Keratinocyte (primary cell): ENCODE measurements at regions not wholly inside any gene's neighbourhood (a gene's known extent, or its start where the extent isn't known, plus 50 kb on each side); places are given as distances from the start of the nearest gene placed in this dataset.

ENCODE experiments used
- DNase-seq: peaks from one replicate; pipeline ENCODE4 v3.0.0-alpha.2; 2011; ENCODE audit warnings: low read depth, missing footprints, low spot score
- FAIRE-seq: peaks from 2 replicates; lab custom pipeline; 2011; peaks lifted over from hg19 to GRCh38; lab: Jason Lieb, UNC
- H2AFZ ChIP-seq: 2 replicates; pipeline ENCODE4 v1.6.0; 2012; ENCODE audit warnings: low read length, control low read depth, inconsistent platforms; ENCODE audit not compliant: control insufficient read depth
- H3K27ac ChIP-seq: 2 replicates; pipeline ENCODE4 v1.5.1; 2011; ENCODE audit warnings: low read length; ENCODE audit not compliant: control insufficient read depth, insufficient read depth
- H3K27me3 ChIP-seq: 3 replicates; pipeline ENCODE4 v1.6.0; 2011; ENCODE audit warnings: low read length; ENCODE audit not compliant: control insufficient read depth, insufficient read depth; ENCODE audit errors: extremely low read depth
- H3K36me3 ChIP-seq, 2 experiments: 2 replicates in 1 of 2; 3 replicates in 1 of 2; pipeline ENCODE4 v1.5.1; 2011; ENCODE audit warnings: low read length in 2 of 2, mild to moderate bottlenecking in 1 of 2; ENCODE audit not compliant: control insufficient read depth in 2 of 2, insufficient read depth in 2 of 2; ENCODE audit errors: extremely low read depth in 1 of 2
- H3K4me1 ChIP-seq: 3 replicates; pipeline ENCODE4 v1.5.1; 2011; ENCODE audit warnings: low read length; ENCODE audit not compliant: control insufficient read depth, insufficient read depth; ENCODE audit errors: extremely low read depth
- H3K4me2 ChIP-seq: 3 replicates; pipeline ENCODE4 v1.6.0; 2011; ENCODE audit warnings: low read depth, low read length; ENCODE audit not compliant: control insufficient read depth, insufficient read depth; ENCODE audit errors: extremely low read depth
- H3K4me3 ChIP-seq, 3 experiments: fragments of 200-600 bp in 1 of 3; sonication (generic) in 1 of 3; 2 replicates in 2 of 3; 3 replicates in 1 of 3; pipeline ENCODE4 v1.5.1; 2011 to 2016; ENCODE audit warnings: low read length in 3 of 3, mild to moderate bottlenecking in 3 of 3, control low read depth in 2 of 3, inconsistent platforms in 1 of 3, low read depth in 1 of 3, mixed read lengths in 1 of 3, mixed run types in 1 of 3, moderate library complexity in 1 of 3; ENCODE audit not compliant: control insufficient read depth in 2 of 3, insufficient read depth in 2 of 3; ENCODE audit errors: extremely low read depth in 1 of 3
- H3K79me2 ChIP-seq: 2 replicates; pipeline ENCODE4 v1.6.0; 2012; ENCODE audit warnings: low read length; ENCODE audit not compliant: control insufficient read depth, insufficient read depth
- H3K9ac ChIP-seq: 3 replicates; pipeline ENCODE4 v1.6.0; 2011; ENCODE audit warnings: low read length; ENCODE audit not compliant: control insufficient read depth, insufficient read depth; ENCODE audit errors: extremely low read depth
- H3K9me1 ChIP-seq: 3 replicates; pipeline ENCODE4 v1.6.0; 2011; ENCODE audit warnings: low read length; ENCODE audit not compliant: control insufficient read depth, insufficient read depth; ENCODE audit errors: extremely low read depth
- H3K9me3 ChIP-seq: 2 replicates; pipeline ENCODE4 v1.5.1; 2012; ENCODE audit warnings: low read depth, low read length; ENCODE audit not compliant: control insufficient read depth
- H4K20me1 ChIP-seq: 3 replicates; pipeline ENCODE4 v1.6.0; 2011; ENCODE audit warnings: low read length; ENCODE audit not compliant: control insufficient read depth, insufficient read depth; ENCODE audit errors: extremely low read depth
- EZH2 ChIP-seq: IDR thresholded peaks from one replicate; pipeline ENCODE4 v1.6.1; 2012; ENCODE audit warnings: inconsistent platforms, mild to moderate bottlenecking, low read length, moderate library complexity
- dilution Hi-C: fragments of 300-500 bp; cut with MboI; formaldehyde crosslinking; loops from one replicate; pipeline ENCODE4 v1.7.0; 2020; ENCODE audit warnings: low sequenced_read_pairs; ENCODE audit not compliant: extremely low pct_ligation_motif_present
- TF ChIP-seq, protein P1 (sequence below), 3 experiments: IDR thresholded peaks in 1 of 3; conservative IDR thresholded peaks in 1 of 3; optimal IDR thresholded peaks in 1 of 3; 2 replicates in 2 of 3; 3 replicates in 1 of 3; pipeline versions ENCODE3 to v1.5.1; 2011; ENCODE audit warnings: low read length in 3 of 3, mild to moderate bottlenecking in 3 of 3, moderate library complexity in 2 of 3, control low read depth in 1 of 3, inconsistent platforms in 1 of 3; ENCODE audit not compliant: insufficient read depth in 2 of 3; ENCODE audit errors: extremely low read depth in 1 of 3

GRCh38 chr5:114266374-114266773 is 95.5 kb upstream of the KCNN2 start:
- no peak overlapping the region for H3K27ac ChIP-seq
- no peak overlapping the region for H3K4me2 ChIP-seq
- H3K36me3 ChIP-seq = no peaks in the 10 kb centered on the region
- H4K20me1 ChIP-seq = no peaks in the 10 kb centered on the region
- H3K4me3 ChIP-seq = no peak overlapping the region
- DNase-seq (no peak), FAIRE-seq (no peak)
- H3K9me3 ChIP-seq = no peaks in the 10 kb centered on the region
- TF ChIP-seq EZH2 = no peak
- TF ChIP-seq, protein P1, sequence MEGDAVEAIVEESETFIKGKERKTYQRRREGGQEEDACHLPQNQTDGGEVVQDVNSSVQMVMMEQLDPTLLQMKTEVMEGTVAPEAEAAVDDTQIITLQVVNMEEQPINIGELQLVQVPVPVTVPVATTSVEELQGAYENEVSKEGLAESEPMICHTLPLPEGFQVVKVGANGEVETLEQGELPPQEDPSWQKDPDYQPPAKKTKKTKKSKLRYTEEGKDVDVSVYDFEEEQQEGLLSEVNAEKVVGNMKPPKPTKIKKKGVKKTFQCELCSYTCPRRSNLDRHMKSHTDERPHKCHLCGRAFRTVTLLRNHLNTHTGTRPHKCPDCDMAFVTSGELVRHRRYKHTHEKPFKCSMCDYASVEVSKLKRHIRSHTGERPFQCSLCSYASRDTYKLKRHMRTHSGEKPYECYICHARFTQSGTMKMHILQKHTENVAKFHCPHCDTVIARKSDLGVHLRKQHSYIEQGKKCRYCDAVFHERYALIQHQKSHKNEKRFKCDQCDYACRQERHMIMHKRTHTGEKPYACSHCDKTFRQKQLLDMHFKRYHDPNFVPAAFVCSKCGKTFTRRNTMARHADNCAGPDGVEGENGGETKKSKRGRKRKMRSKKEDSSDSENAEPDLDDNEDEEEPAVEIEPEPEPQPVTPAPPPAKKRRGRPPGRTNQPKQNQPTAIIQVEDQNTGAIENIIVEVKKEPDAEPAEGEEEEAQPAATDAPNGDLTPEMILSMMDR (optimal IDR thresholded peaks at IDR 0.05 in 1 of 3, IDR thresholded peaks at IDR 0.05 in 1 of 3, conservative IDR thresholded peaks at IDR 0.05 in 1 of 3; ENCODE audit: extremely low read depth in 1 of 3, insufficient read depth in 2 of 3, low read length in 3 of 3) = no peak
- no peak overlapping the region for H2AFZ ChIP-seq
- H3K4me1 ChIP-seq = no peaks in the 10 kb centered on the region
- no peaks in the 10 kb centered on the region for H3K9me1 ChIP-seq
- H3K9ac ChIP-seq = no peak overlapping the region
- dilution Hi-C loops = no loop called here
- H3K79me2 ChIP-seq = no peaks in the 10 kb centered on the region
- H3K27me3 ChIP-seq = no peaks in the 10 kb centered on the region

GRCh38 chr5:114296191-114296590 is 65.7 kb upstream of the KCNN2 start:
- dilution Hi-C loops = no loop called here

More at GRCh38 chr5:114296191-114296590, 65.7 kb upstream of the KCNN2 start:
- Histone ChIP-seq H4K20me1 (no peaks in the 10 kb centered on the region), H3K4me3 (no peak overlapping the region), H3K36me3 (no peaks in the 10 kb centered on the region), H3K4me2 (no peak overlapping the region), H3K4me1 (no peaks in the 10 kb centered on the region), H3K79me2 (no peaks in the 10 kb centered on the region), H3K27me3 (no peaks in the 10 kb centered on the region), H3K27ac (no peak overlapping the region), H3K9me3 (no peaks in the 10 kb centered on the region), H3K9ac (no peak overlapping the region), H2AFZ (no peak overlapping the region), H3K9me1 (no peaks in the 10 kb centered on the region)
- DNase-seq = no peak
- FAIRE-seq = no peak
- TF ChIP-seq, protein P1 (optimal IDR thresholded peaks at IDR 0.05 in 1 of 3, IDR thresholded peaks at IDR 0.05 in 1 of 3, conservative IDR thresholded peaks at IDR 0.05 in 1 of 3; ENCODE audit: extremely low read depth in 1 of 3, insufficient read depth in 2 of 3, low read length in 3 of 3) = no peak
- TF ChIP-seq EZH2 = no peak
